Left ventricle myocardium inferior (tissue), 1 donor: ENCODE measurements at regions not wholly inside any gene's neighbourhood (a gene's known extent, or its start where the extent isn't known, plus 50 kb on each side); places are given as distances from the start of the nearest gene placed in this dataset.

Experiments used
- DNase-seq: peaks from one replicate; pipeline ENCODE4 v3.0.0-alpha.2; 2020
- H3K27ac ChIP-seq: fragments of 200-600 bp; replicated peaks from 2 replicates; pipeline ENCODE4 v1.8.0; 2021
- H3K27me3 ChIP-seq: fragments of 200-600 bp; 2 replicates; pipeline ENCODE4 v1.8.0; 2021; ENCODE audit warnings: low read depth
- H3K36me3 ChIP-seq: fragments of 200-600 bp; 2 replicates; pipeline ENCODE4 v1.8.0; 2021
- H3K4me1 ChIP-seq: fragments of 200-600 bp; 2 replicates; pipeline ENCODE4 v1.8.0; 2021
- H3K4me3 ChIP-seq: fragments of 200-600 bp; 2 replicates; pipeline ENCODE4 v1.8.0; 2021; ENCODE audit warnings: mild to moderate bottlenecking, moderate library complexity
- H3K9me3 ChIP-seq: fragments of 200-600 bp; replicated peaks from 2 replicates; pipeline ENCODE4 v1.8.0; 2021
- CTCF ChIP-seq: fragments of 200-600 bp; IDR thresholded peaks from 2 replicates; pipeline ENCODE4 v1.8.0; 2021; ENCODE audit warnings: antibody characterized with exemption, mild to moderate bottlenecking, borderline replicate concordance
- intact Hi-C: fragments of 100-400 bp; cut with micrococcal nuclease; formaldehyde crosslinking; loops from one replicate; pipeline ENCODE4 v1.11.0; 2022
- donor health status: DM: no; HTN: yes; CAD: no; lungs with severe emphysema.

- TF ChIP-seq CTCF, result no peak
- H3K4me3 ChIP-seq, result no peak overlapping the region
- H3K27ac ChIP-seq, result no peak overlapping the region
- no peaks in the 10 kb centered on the region for H3K36me3 ChIP-seq
- H3K27me3 ChIP-seq, result no peaks in the 10 kb centered on the region
- H3K9me3 ChIP-seq, result no peaks in the 10 kb centered on the region
- no peaks in the 10 kb centered on the region for H3K4me1 ChIP-seq
- no peak for DNase-seq
- intact Hi-C loops, result no loop called here
Measured at GRCh38 chrX:42900947-42901346, 123.0 kb upstream of the PPP1R2C start.

DNA sequence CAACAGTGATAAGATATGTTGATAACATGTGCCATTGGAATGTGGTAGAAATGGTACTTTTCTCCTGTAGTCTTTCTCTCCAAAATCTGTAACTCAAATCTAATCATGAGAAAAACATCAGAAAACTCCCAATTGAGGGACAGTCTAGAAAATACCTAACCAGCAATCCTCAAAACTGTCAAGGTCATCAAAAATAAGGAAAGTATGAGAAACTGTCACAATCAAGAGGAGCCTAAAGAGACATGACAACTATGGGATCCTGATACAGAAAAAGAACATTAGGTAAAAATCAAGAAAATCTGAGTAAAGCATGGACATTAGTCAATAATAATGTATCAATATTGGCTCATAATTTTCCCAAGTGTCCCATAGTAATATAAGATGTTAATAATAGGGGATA is 124.5 kb upstream of the PPP1R2C start:
- Histone ChIP-seq H3K36me3 (no peaks in the 10 kb centered on the region), H3K4me1 (no peaks in the 10 kb centered on the region), H3K27ac (no peak overlapping the region), H3K9me3 (no peaks in the 10 kb centered on the region), H3K4me3 (no peak overlapping the region), H3K27me3 (no peaks in the 10 kb centered on the region)
- DNase-seq, result no peak
- no peak for TF ChIP-seq CTCF
- intact Hi-C loops, result no loop called here

- Histone ChIP-seq H3K4me1 (no peaks in the 10 kb centered on the region), H3K4me3 (no peak overlapping the region), H3K27ac (no peak overlapping the region), H3K36me3 (no peaks in the 10 kb centered on the region), H3K9me3 (no peaks in the 10 kb centered on the region), H3K27me3 (no peaks in the 10 kb centered on the region)
- intact Hi-C loops, result no loop called here
- TF ChIP-seq CTCF, result no peak
- DNase-seq, result no peak
Measured at GRCh38 chrX:42920752-42921151, 142.8 kb upstream of the PPP1R2C start.

DNA sequence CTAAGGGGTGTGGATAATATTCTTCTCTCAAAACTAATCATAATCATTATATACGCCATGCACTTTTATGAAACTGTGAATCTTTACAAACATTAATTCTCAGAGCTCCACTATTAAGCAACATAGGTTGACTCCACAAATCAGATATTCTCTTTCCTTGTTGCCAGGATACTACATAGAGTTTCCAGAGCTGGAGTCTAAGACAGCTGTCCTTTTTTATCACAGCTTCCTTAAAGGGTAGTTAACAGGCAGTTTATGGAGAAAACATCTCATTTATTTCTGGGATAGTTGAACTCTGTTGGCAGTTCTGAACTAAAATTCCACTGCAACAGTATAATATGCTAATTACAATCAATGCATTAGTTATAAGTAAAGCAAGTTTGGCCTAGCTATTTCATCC is 152.1 kb upstream of the PPP1R2C start:
- H3K27me3 ChIP-seq, result no peaks in the 10 kb centered on the region
- no peak overlapping the region for H3K27ac ChIP-seq
- intact Hi-C loops, result no loop called here
- no peaks in the 10 kb centered on the region for H3K36me3 ChIP-seq
- no peaks in the 10 kb centered on the region for H3K9me3 ChIP-seq
- no peak overlapping the region for H3K4me3 ChIP-seq
- no peak for DNase-seq
- H3K4me1 ChIP-seq, result no peaks in the 10 kb centered on the region
- no peak for TF ChIP-seq CTCF

DNA sequence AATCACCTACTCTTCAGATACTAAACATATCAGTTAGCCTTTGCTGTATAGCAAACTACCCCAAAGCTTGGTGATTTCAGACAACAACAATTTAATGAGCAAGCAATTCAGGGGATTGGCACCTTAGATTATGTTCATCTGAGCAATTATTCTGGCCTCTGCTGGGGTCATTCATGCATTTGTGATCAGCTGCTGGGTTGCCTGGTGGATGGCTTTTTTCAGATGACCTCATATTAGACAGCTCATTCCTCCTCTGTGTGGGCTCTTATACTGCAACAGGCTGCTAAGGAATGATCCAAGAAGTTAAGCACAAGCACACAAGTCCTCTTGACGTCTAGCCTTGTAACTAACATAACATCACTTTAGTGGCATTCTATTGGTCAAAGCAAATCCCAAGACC is 153.0 kb upstream of the PPP1R2C start:
- DNase-seq, result no peak
- Histone ChIP-seq H3K27me3 (no peaks in the 10 kb centered on the region), H3K4me1 (no peaks in the 10 kb centered on the region), H3K36me3 (no peaks in the 10 kb centered on the region), H3K9me3 (no peaks in the 10 kb centered on the region), H3K4me3 (no peak overlapping the region), H3K27ac (no peak overlapping the region)
- no peak for TF ChIP-seq CTCF
- intact Hi-C loops, result no loop called here

GRCh38 chrX:42933187-42933586 is 155.2 kb upstream of the PPP1R2C start:
- Histone ChIP-seq H3K27me3 (no peaks in the 10 kb centered on the region), H3K36me3 (no peaks in the 10 kb centered on the region), H3K4me3 (no peak overlapping the region), H3K4me1 (no peaks in the 10 kb centered on the region), H3K27ac (no peak overlapping the region), H3K9me3 (no peaks in the 10 kb centered on the region)
- DNase-seq, result no peak
- no peak for TF ChIP-seq CTCF
- intact Hi-C loops, result no loop called here
